HG03342 (cell line): ENCODE measurements at regions not wholly inside any gene's neighbourhood (a gene's known extent, or its start where the extent isn't known, plus 50 kb on each side); places are given as distances from the start of the nearest gene placed in this dataset.
"Not testable (repeated sequence)": the region's sequence is repeated elsewhere in the genome, so short reads cannot be mapped to it uniquely, and the experiment has no call there.

Experiments
- ATAC-seq: cut with Tn5 transposase; IDR thresholded peaks from one replicate; pipeline ENCODE4 v1.9.1; 2021; ENCODE audit warnings: mild to moderate bottlenecking, moderate library complexity; ENCODE audit not compliant: unreplicated experiment

GRCh38 chr6:71197267-71197666 lies 91.3 kb upstream of the OGFRL1 start:
- ATAC-seq = no peak

GRCh38 chr6:71197780-71198179 lies 90.8 kb upstream of the OGFRL1 start:
- no peak for ATAC-seq

GRCh38 chr6:71198908-71199307 lies 89.7 kb upstream of the OGFRL1 start:
- no peak for ATAC-seq

- ATAC-seq = no peak
Measured at GRCh38 chr6:71199736-71200135, 88.9 kb upstream of the OGFRL1 start.

GRCh38 chr6:71203206-71203605 lies 85.4 kb upstream of the OGFRL1 start:
- ATAC-seq = no peak

- no peak for ATAC-seq
Measured at GRCh38 chr6:71204741-71205140, 83.9 kb upstream of the OGFRL1 start.

- ATAC-seq = no peak
Measured at GRCh38 chr6:71205336-71205956, 83.2 kb upstream of the OGFRL1 start.

GRCh38 chr6:71206089-71206488 lies 82.5 kb upstream of the OGFRL1 start:
- no peak for ATAC-seq

GRCh38 chr6:71209206-71209605 lies 79.4 kb upstream of the OGFRL1 start:
- ATAC-seq = no peak

GRCh38 chr6:71209626-71210025 lies 79.0 kb upstream of the OGFRL1 start:
- ATAC-seq = no peak

- no peak for ATAC-seq
Measured at GRCh38 chr6:71211799-71212198, 76.8 kb upstream of the OGFRL1 start.

- ATAC-seq = no peak
Measured at GRCh38 chr6:71220466-71220865, 68.1 kb upstream of the OGFRL1 start.

- no peak for ATAC-seq
Measured at GRCh38 chr6:71222671-71223070, 65.9 kb upstream of the OGFRL1 start.

- ATAC-seq = no peak
Measured at GRCh38 chr6:71224011-71224410, 64.6 kb upstream of the OGFRL1 start.

GRCh38 chr6:71226151-71226550 lies 62.5 kb upstream of the OGFRL1 start:
- no peak for ATAC-seq

GRCh38 chr6:71228461-71229041 lies 60.1 kb upstream of the OGFRL1 start:
- no peak for ATAC-seq

- no peak for ATAC-seq
Measured at GRCh38 chr6:71229477-71229876, 59.1 kb upstream of the OGFRL1 start.

GRCh38 chr6:71232890-71233289 lies 55.7 kb upstream of the OGFRL1 start:
- not testable (repeated sequence) for ATAC-seq

- ATAC-seq = no peak
Measured at GRCh38 chr6:71236926-71237434, 51.6 kb upstream of the OGFRL1 start.

- no peak for ATAC-seq
Measured at GRCh38 chr6:71238351-71238750, 50.3 kb upstream of the OGFRL1 start.
